NCI-H2196 (cell line): ENCODE measurements at regions not wholly inside any gene's neighbourhood (a gene's known extent, or its start where the extent isn't known, plus 50 kb on each side); places are given as distances from the start of the nearest gene placed in this dataset.

Experiments
- DNase-seq: peaks from one replicate; lab custom pipeline; 2025; ENCODE audit not compliant: unreplicated experiment; lab: John Stamatoyannopoulos, UW

DNA sequence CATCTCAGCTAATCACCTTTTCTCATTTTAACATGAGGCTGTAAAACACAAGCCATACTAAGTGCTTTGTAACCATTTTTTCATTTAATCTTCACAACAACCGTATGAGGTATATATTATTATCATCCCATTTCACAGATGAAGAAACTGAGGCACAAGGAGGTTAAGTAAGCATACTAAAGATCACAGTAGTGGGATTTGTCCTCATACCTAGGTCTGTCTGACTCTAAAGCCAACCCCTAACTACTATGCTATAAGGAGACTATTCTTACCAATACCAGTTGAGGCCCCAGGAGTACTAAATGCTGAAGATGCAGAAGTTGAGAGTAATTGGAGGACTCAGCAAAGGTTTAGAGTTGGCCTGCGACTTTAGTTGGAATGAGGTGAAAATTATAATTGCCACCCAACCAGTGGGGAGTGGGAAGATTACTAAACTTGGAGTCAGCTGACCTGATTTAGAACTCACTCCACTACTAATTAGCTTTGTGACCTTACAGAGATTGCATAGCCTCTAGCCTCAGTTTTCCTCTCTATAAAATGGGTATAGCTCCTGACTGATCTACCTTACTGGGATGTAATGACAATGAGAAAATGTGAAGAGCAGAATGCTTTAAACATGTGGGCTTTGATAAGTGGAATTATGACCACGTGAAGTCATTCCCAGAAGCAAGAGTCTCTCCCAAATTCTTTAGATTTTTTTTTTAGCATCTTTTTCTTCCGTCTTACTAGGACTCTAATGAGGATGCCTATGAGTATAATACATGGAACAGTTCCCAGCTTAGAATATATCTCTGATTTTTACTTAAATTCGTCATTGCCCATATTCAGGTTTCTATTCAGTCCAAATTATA, 85.8 kb upstream of the IPO9 start:
- no peak for DNase-seq

DNA sequence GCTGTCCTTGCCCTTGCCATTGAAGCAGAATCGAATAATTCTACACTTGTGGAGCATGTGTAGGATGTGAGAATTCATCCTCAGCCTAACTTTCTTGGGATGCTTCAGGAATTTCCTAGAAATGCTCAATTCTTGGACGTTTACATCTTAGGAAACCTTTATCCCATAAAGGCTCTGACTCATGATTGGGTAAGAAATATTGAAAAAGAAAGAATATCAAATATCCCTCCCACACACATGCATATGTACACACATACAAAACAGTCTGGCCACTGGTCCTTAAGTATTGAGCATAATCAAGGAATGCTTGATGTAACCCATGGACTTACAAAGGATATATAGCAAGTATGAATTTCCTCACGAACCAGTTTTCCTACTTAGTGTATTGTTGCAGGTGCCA, 83.9 kb upstream of the IPO9 start:
- no peak for DNase-seq

DNA sequence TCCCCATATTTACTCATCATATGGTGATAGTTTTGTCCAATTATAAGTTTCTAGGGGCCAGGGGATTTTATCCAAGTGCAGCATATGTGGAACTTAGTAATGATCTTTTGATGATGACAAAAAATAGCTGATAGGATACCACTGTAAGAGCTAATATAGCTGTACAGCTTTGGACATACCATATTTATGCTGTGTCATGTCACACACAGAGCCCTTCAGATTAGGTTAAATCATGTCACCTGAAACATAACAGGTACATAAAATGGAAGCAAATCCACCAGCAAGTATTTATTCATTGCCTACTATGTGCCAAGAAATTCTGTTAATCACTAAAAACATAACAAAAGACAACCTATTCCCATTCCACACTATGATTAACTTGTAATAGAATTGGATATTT, 82.8 kb upstream of the IPO9 start:
- no peak for DNase-seq

DNA sequence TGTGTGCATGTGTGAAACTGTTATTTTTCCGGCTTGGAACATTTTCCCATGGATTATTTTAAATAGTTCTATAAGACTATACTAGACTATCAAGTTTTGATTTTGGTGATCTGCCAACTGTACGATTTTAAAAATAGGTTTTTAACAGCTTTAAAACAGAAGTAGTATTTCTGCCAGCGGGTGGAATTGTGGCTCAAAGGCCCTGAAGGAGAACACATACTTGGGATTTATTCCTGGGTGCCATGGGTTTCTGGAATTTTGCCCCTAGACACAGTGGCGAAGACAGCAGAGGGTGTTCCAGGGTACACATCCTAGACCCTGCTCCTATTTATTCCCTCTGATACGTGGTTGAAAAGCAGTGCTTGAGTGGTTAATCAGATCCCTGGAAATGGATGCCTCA, 81.7 kb upstream of the IPO9 start:
- no peak for DNase-seq

DNA sequence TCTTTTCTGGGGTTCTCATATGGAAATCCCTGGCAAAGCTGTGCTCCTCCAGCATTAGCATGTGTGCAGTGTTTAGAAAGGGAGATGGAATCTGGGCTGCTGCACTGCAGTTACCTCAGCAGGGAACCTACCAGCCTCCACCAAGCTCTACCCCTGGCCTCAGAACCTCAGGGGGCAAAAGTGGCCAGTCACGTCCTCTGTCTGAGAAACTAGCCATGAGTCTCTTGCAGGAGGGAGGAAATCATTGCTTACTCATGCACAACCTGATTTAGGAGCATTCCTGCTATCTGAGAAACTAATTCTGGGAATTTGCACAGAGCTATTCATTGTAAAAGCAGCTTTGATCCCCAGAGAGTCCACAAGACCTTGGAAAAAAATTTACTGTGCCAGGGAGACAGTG, 80.6 kb upstream of the IPO9 start:
- DNase-seq = no peak

DNA sequence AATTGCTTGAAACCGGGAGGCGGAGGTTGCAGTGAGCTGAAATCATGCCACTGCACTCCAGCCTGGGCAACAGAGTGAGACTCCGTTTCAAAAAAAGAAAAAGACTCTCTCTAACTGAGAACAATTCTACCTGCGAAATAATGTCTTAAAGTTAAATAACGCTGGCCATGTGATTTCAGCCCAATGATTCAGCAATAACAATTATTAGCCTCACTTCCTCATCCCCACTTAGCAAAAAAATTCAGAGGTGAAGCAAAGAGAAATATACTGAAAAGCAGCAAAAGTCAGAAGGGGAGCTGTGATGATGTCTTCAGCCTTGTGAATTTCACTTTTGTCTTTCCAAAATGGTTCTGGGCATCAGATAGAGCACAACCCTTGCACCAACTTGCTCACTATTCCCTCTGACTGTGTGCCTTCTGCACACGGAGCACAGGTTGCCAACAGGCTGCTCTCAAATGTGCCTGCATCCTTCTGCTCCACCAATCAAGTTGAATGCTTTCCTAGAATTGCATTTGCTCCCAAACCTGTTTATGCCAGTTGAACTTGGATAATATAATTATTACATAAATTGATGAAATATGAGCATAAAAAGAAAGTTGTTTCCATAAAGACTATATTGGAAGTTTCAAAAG, 79.8 kb upstream of the IPO9 start:
- no peak for DNase-seq

DNA sequence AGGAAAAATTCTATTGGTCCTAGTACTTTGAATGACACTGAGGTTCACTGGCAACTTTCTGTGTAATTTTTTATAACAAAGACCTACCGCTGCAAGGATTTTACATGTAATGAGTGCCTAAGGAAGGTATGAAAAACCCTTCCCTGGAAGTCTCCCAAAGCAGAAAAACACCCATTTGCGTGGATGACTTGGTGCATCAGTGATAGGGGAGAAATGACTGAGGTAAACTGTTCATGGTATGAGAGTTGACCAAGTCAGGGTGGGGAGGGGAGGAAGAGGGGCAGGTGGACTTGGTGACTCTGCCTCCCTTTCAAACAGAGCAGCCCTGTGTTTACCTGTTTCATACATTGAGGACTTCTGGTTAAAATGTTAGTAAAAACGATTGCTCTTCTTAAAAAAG, 78.8 kb upstream of the IPO9 start:
- DNase-seq = no peak

DNA sequence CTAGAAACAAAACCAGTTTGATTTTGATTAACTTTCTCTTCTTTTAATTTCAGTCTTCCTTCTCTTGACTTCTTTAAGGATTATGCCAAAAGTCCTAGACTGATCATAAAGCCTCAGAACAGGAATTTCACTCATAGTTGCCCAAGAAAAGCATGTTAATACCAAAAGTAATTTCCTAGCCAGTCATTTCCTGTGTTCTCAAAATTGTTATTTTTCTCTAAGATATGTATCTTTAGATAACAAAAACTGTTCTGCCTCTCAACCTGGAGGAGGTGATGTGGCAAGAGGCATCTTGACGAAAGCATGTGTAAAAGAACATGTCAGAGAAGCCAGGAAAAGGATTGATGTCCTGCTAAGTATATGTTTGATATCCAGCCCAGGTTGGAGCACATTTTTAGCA, 78.0 kb upstream of the IPO9 start:
- no peak for DNase-seq

DNA sequence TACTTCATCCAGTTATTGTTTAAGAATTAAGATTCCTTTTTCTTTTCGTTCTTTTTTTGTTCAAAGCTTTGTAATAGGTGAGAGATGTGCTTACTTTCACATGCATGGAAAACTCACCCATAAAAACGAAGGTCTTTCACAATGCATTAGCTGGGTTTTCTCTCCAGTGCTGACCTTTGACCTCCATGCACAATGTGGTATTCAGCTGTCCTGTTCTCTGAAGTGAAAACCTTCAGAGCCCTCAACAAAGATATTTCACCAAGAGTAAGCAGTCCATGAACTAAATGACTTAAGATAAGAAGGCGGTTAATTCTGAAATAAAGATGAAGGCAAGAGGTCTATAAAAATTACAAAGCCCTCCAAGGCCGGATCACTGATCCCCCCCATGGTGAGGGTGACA, 77.1 kb upstream of the IPO9 start:
- DNase-seq = no peak

DNA sequence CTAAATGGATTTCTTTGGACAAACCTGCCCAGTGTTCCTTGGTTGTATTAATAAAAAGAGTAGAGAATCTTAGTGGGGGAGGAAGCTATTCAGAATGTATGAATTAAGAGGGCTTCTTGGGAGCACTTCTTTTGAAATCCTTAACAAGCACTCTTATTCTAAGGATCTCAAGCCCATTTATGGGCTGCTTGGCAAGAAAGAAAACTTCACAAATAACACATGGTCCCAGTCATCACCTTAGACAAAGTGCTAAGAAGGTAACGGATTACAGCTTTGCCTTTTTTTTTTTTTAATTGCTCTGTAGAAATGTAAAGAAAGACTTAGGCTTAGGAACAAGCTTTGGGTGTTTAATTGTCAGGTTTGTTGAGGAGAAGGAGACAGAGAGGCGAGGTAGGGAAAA, 76.6 kb upstream of the IPO9 start:
- DNase-seq = no peak

DNA sequence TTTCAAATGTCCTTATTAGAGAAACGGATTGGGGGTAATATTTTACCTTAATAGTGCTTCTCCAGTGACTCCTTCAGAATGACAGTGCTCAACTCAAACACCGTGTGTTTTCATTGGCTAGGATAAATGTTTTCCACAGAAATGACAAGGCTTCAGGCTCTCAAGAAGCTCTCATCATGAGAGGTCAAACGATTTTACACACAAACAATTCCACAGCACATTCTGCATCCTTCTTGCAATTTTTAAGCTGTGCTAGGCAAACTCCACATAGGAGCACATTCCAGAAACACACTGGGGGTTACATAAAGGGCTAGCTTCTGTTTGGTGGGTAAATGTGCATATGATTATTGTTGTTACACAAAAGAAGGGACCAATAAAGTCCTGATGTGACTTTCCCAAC, 75.5 kb upstream of the IPO9 start:
- DNase-seq = no peak

DNA sequence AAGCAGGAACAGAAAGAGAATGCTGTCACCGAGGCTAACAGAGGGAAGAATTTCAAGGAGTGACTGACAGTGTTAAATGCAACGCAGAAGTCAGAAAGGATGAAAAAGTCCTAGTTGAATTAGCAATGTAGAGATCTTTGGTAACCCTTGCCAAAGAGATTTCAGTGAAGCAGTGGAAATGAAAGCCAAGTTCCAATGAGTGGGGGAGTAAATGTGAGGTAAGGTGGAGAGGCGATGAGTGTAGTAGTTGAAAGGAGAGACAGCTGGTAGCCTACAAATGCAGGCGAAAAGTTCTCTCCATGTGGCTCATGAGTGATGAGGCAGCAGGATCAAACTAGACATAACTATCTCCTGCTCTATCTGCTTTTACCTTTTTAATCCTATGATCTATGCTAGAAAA, 74.6 kb upstream of the IPO9 start:
- DNase-seq = no peak

DNA sequence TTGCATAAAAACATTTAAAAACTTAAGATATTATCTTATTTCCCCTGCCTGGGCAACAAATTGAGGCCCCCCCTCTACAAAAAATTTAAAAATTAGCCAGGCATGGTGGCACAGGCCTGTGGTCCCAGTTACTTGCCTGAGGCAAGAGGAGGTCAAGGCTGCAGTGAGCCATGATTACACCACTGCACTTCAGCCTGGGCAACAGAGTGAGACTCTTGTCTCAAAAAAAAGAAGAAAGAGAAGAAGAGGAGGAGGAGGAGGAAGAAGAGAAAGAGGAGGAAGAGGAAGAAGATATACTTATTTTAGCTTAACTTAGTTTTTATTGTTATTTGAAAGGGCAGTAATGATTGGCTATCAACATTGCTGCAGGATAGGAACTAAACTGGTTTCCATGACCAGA, 73.8 kb upstream of the IPO9 start:
- DNase-seq = no peak

DNA sequence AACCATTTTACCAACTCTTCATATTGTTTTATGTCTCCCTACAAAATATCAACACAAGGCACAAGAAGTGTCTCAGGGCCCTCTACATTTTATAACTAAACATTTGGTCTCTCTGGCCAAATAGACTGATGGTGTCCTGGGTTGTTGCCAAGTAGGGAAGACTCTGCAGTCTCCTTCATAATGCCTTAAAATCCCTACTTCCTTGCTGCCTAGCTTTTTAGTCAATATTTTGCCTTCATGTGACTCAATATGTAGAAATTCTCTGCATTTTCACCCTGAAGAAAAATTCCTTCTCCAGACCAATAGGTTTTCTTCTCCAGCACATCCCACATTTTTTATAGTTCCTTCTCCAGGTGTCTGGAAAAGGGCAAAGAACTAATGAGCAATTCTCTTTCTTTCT, 72.6 kb upstream of the IPO9 start:
- DNase-seq = no peak

DNA sequence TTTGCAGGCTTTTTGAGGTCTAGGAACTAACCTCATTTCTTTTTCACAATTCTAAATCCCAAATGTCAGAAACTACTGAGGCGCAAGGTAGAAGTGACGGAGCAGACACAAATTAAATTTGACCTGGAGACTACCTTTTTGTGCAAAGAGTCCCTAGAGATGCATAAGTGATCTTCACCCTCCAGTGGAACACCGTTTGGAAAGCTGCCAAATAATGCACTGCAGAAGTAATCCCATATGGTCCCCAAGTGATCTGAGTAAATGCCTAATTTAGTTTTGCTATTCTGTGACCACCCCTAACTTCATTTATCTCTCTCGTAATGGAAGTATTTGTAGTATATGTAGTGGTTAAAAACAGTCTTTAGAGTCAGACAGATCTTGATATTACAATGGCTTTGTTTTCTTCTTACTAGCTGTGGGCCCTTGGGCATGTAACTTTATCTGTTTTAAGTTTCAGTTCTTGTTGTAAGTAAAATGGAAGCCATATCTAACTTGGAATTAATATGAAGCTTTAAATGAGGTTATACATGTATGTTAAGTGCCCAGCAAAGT, 70.4 kb upstream of the IPO9 start:
- peak; percentile 12 for DNase-seq

DNA sequence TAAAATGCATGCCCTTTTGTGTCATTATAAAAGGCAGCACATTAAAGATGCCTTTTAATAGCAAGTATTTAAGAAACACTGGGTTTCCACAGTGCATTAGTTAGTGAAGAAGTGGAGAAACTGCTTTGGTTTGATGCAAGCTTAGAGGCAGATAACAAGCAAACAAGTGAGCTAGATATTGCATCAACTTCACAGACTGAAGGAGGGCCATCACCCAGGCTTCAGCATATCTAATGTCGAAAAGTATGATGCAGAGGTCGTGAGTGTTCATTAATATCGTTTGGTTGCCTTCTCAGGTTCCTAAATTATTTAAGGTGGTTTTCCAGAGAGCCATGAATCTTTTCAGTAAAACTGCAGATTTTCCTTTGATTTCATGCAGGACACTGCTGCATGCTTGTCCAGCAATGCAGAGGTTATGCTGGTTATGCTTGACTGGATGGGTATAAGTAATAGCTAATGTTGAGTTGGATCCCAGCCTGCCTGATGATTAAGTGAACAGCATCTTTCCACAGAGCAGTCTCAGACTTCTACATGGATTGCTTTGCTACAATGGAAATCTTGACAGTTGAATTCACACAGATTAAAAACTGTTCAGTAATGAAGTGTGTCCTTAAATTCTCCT, 69.7 kb upstream of the IPO9 start:
- no peak for DNase-seq

DNA sequence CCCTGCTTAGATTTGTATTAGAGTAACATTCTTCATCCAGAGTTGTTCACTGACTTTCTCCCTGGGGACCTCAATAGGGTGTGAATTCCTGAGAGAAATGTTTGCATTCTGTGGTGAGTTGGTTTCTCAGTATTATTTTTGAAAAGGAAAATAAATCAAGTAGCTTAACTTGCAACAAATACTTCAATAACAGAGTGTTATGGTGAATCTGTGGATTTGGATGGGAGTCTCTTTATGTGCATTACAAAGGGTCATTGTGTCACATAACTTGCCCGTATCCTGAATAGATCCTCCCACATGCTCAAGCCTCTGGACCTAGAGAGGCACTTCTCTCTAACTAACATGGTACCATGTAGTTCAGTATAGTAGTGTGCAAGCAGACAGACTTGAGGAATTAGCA, 68.4 kb upstream of the IPO9 start:
- DNase-seq = no peak

DNA sequence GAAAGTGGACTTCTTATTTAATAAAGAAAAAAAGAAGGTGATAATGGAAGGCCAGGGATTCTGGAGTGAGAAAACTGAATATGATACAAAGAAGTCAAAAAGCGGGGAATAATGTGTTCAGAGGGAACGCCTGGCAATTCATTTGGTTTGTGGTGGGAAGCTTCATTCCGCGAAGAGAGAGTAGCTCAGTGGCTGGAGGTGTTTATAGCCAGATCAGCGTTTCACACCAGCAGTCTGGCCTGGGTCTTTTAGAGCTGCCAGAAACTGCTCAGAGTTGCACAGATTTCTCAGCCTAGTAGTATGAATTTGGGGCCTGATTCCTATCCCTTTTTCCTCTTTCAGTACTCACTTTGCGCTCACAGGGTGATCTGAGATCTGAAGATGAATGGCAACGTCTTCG, 67.8 kb upstream of the IPO9 start:
- no peak for DNase-seq

DNA sequence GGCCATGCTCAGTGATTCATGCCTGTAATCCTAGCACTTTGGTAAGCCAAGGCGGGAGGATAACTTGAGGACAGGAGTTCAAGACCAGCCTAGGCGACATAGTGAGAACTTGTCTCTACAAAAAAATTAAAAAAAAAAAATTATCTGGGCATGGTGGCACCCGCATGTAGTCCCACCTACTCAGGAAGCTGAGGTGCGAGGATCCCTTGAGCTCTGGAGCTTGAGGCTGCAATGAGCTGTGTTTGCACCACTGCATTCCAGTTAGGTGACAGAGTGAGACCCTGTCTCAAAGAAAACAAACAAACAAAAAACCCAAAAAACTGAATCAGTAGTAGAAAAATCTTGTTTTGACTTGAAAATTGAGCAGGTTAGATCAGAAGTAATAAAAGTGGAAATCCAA, 67.1 kb upstream of the IPO9 start:
- DNase-seq = no peak

DNA sequence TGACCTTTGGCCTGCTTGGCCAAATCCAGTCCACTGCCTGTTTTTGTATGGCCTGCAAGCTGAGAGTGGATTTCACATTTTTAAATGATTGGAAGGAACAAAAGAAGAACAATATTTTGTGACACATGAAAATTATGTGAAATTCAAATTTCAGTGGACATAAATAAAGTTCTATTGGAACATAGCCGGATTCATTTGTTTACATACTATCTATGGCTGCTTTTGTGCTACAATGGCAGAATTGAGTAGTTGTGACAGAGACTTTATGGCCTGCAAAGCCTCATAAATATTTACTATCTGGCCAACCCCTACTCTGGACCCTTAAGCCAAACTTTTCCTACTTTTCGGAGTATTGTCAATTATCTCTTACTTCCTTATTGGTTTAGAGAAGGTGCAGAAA, 66.6 kb upstream of the IPO9 start:
- DNase-seq = no peak

DNA sequence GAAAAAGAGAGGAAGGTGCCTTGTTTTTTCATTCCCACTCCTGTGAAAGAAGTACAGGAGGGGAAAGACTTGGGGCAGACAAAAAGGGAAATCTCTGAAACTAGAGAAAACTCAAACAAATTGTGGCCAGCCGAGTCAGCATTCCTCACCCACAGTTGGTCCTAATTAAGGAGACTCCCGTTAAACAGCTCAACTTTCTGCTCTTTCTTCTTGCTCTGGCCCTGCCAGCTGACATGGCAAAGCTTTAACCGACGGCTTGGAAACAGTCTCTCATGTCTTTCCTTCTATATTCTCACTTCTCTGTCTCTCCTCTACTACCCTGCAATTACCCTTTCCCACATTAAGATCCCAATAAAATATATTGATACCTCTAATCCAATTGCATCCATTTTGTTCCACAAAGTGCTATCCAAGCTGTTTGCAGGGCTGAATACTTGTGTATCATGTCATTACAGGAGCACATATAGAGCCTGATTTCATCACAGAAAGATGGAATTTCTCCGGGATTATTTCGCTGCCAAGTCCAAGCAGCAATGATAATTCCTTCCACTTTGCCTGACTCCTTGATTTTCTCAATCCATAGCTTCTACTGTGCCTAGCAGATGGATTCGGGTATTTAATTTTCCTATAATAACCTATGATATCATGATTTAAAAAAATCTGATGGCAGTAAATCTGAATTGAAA, 65.4 kb upstream of the IPO9 start:
- DNase-seq = no peak

DNA sequence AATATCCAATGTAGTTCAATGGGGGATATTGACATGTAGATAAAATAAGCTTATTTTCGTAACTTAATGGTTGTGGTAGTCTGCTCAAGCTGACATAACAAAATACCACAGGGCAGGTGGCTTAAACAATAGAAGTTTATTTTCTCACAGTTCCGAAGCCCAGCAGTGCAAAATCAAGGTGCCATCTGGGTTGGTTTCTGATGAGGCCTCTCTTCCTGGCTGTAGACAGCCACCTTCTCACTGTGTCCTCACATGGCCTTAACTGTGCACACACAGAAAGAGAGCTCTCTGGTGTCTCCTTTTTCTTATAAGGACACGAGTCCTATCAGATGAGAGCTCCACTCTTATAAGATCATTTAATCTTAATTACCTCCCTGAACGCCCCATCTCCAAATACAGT, 64.8 kb upstream of the IPO9 start:
- DNase-seq = no peak
